HEK293 (cell line): ENCODE measurements at regions not wholly inside any gene's neighbourhood (a gene's known extent, or its start where the extent isn't known, plus 50 kb on each side); places are given as distances from the start of the nearest gene placed in this dataset.
A peak's percentile ranks its signal among the peaks of the same experiment; 100 is the strongest.

Experiments used
- ATF2 ChIP-seq: fragments of 450-650 bp; formaldehyde crosslinking; IDR thresholded peaks from 2 replicates; pipeline ENCODE4 v1.5.1; 2016; ENCODE audit warnings: missing biosample characterization, missing genetic modification characterization, low read depth
- BCL11A ChIP-seq: fragments of 450-650 bp; formaldehyde crosslinking; IDR thresholded peaks from 2 replicates; pipeline ENCODE4 v1.5.1; 2016; ENCODE audit warnings: low read depth, missing biosample characterization, missing genetic modification characterization
- BCL11B ChIP-seq: fragments of 450-650 bp; formaldehyde crosslinking; IDR thresholded peaks from 2 replicates; pipeline ENCODE4 v1.5.1; 2016; ENCODE audit warnings: low read depth, missing biosample characterization, missing genetic modification characterization
- INSM2 ChIP-seq: fragments of 450-650 bp; formaldehyde crosslinking; IDR thresholded peaks from 2 replicates; pipeline ENCODE4 v1.5.1; 2016; ENCODE audit warnings: missing biosample characterization, missing genetic modification characterization
- KLF10 ChIP-seq: fragments of 450-650 bp; IDR thresholded peaks from 2 replicates; pipeline ENCODE4 v1.5.1; 2018; ENCODE audit warnings: missing biosample characterization, mild to moderate bottlenecking, missing genetic modification characterization
- KLF9 ChIP-seq: fragments of 450-650 bp; formaldehyde crosslinking; IDR thresholded peaks from 2 replicates; pipeline ENCODE4 v1.5.1; 2016; ENCODE audit warnings: missing biosample characterization, missing genetic modification characterization, low read depth
- MEIS1 ChIP-seq: sonication (generic); formaldehyde crosslinking; IDR thresholded peaks from 2 replicates; pipeline ENCODE4 v1.8.1; 2022; ENCODE audit warnings: missing genetic modification reagents, mild to moderate bottlenecking, borderline replicate concordance
- OSR2 ChIP-seq: fragments of 450-650 bp; formaldehyde crosslinking; IDR thresholded peaks from 2 replicates; pipeline ENCODE4 v1.5.1; 2016; ENCODE audit warnings: missing biosample characterization, missing genetic modification characterization
- PATZ1 ChIP-seq: fragments of 450-650 bp; formaldehyde crosslinking; IDR thresholded peaks from 2 replicates; pipeline ENCODE4 v1.5.1; 2016; ENCODE audit warnings: missing biosample characterization, missing genetic modification characterization
- PRDM6 ChIP-seq: fragments of 450-650 bp; formaldehyde crosslinking; IDR thresholded peaks from 2 replicates; pipeline ENCODE4 v1.5.1; 2017; ENCODE audit warnings: missing biosample characterization, missing genetic modification characterization
- SP3 ChIP-seq: fragments of 450-650 bp; formaldehyde crosslinking; IDR thresholded peaks from 2 replicates; pipeline ENCODE4 v1.5.1; 2016; ENCODE audit warnings: missing biosample characterization, missing genetic modification characterization
- ZNF114 ChIP-seq: fragments of 450-650 bp; formaldehyde crosslinking; IDR thresholded peaks from 2 replicates; pipeline ENCODE4 v1.5.0; 2017; ENCODE audit warnings: missing biosample characterization, missing genetic modification characterization
- ZNF132 ChIP-seq: fragments of 450-650 bp; formaldehyde crosslinking; IDR thresholded peaks from 2 replicates; pipeline ENCODE4 v1.5.1; 2017; ENCODE audit warnings: missing biosample characterization, missing genetic modification characterization, borderline replicate concordance
- ZNF138 ChIP-seq: fragments of 450-650 bp; formaldehyde crosslinking; IDR thresholded peaks from 2 replicates; pipeline ENCODE4 v1.5.1; 2016; ENCODE audit warnings: missing biosample characterization, missing genetic modification characterization, borderline replicate concordance
- ZNF184 ChIP-seq: fragments of 450-650 bp; IDR thresholded peaks from 2 replicates; pipeline ENCODE4 v1.5.1; 2018; ENCODE audit warnings: missing biosample characterization, mild to moderate bottlenecking, missing genetic modification characterization
- ZNF2 ChIP-seq: fragments of 450-650 bp; formaldehyde crosslinking; IDR thresholded peaks from 2 replicates; pipeline ENCODE4 v1.5.1; 2016; ENCODE audit warnings: missing biosample characterization, missing genetic modification characterization
- ZNF223 ChIP-seq: fragments of 450-650 bp; formaldehyde crosslinking; IDR thresholded peaks from 2 replicates; pipeline ENCODE4 v1.5.1; 2016; ENCODE audit warnings: missing biosample characterization, missing genetic modification characterization
- ZNF24 ChIP-seq: fragments of 450-650 bp; formaldehyde crosslinking; IDR thresholded peaks from 2 replicates; pipeline ENCODE4 v1.5.1; 2016; ENCODE audit warnings: missing biosample characterization, missing genetic modification characterization
- ZNF266 ChIP-seq: fragments of 450-650 bp; formaldehyde crosslinking; IDR thresholded peaks from 2 replicates; pipeline ENCODE4 v1.5.1; 2016; ENCODE audit warnings: missing biosample characterization, missing genetic modification characterization, low read depth
- ZNF350 ChIP-seq: fragments of 450-650 bp; formaldehyde crosslinking; IDR thresholded peaks from 2 replicates; pipeline ENCODE4 v1.5.0; 2017; ENCODE audit warnings: missing biosample characterization, mild to moderate bottlenecking, missing genetic modification characterization
- ZNF366 ChIP-seq: fragments of 450-650 bp; formaldehyde crosslinking; conservative IDR thresholded peaks from 2 replicates; pipeline ENCODE4 v1.5.1; 2016; ENCODE audit warnings: missing biosample characterization, missing genetic modification characterization
- ZNF391 ChIP-seq: fragments of 450-650 bp; formaldehyde crosslinking; IDR thresholded peaks from 2 replicates; pipeline ENCODE4 v1.5.1; 2016; ENCODE audit warnings: low read depth, missing biosample characterization, missing genetic modification characterization, borderline replicate concordance
- ZNF501 ChIP-seq: fragments of 450-650 bp; formaldehyde crosslinking; IDR thresholded peaks from 2 replicates; pipeline ENCODE4 v1.5.1; 2016; ENCODE audit warnings: missing biosample characterization, missing genetic modification characterization
- ZNF521 ChIP-seq: fragments of 450-650 bp; formaldehyde crosslinking; IDR thresholded peaks from 2 replicates; pipeline ENCODE4 v1.5.1; 2017; ENCODE audit warnings: missing biosample characterization, mild to moderate bottlenecking, missing genetic modification characterization
- ZNF548 ChIP-seq: fragments of 450-650 bp; formaldehyde crosslinking; IDR thresholded peaks from 2 replicates; pipeline ENCODE4 v1.5.1; 2016; ENCODE audit warnings: missing biosample characterization, missing genetic modification characterization
- ZNF555 ChIP-seq: fragments of 450-650 bp; formaldehyde crosslinking; conservative IDR thresholded peaks from 2 replicates; pipeline ENCODE4 v1.5.1; 2017; ENCODE audit warnings: missing biosample characterization, mild to moderate bottlenecking, missing genetic modification characterization, inconsistent platforms
- ZNF561 ChIP-seq: fragments of 450-650 bp; IDR thresholded peaks from 2 replicates; pipeline ENCODE4 v1.5.1; 2018; ENCODE audit warnings: missing biosample characterization, missing genetic modification characterization, borderline replicate concordance
- ZNF610 ChIP-seq: fragments of 450-650 bp; formaldehyde crosslinking; IDR thresholded peaks from 2 replicates; pipeline ENCODE4 v1.5.1; 2016; ENCODE audit warnings: missing biosample characterization, missing genetic modification characterization, borderline replicate concordance
- ZNF624 ChIP-seq: fragments of 450-650 bp; formaldehyde crosslinking; IDR thresholded peaks from 2 replicates; pipeline ENCODE4 v1.5.1; 2017; ENCODE audit warnings: missing biosample characterization, missing genetic modification characterization
- ZNF629 ChIP-seq: fragments of 450-650 bp; formaldehyde crosslinking; IDR thresholded peaks from 2 replicates; pipeline ENCODE4 v1.5.1; 2017; ENCODE audit warnings: missing biosample characterization, missing genetic modification characterization
- ZNF660 ChIP-seq: fragments of 450-650 bp; IDR thresholded peaks from 2 replicates; pipeline ENCODE4 v1.5.1; 2018; ENCODE audit warnings: missing biosample characterization, mild to moderate bottlenecking, missing genetic modification characterization
- ZNF670 ChIP-seq: fragments of 450-650 bp; formaldehyde crosslinking; IDR thresholded peaks from 2 replicates; pipeline ENCODE4 v1.5.1; 2016; ENCODE audit warnings: missing biosample characterization, missing genetic modification characterization, low read depth
- ZNF677 ChIP-seq: fragments of 450-650 bp; IDR thresholded peaks from 2 replicates; pipeline ENCODE4 v1.5.0; 2018; ENCODE audit warnings: missing biosample characterization, mild to moderate bottlenecking, missing genetic modification characterization, moderate library complexity
- ZNF701 ChIP-seq: fragments of 450-650 bp; formaldehyde crosslinking; IDR thresholded peaks from 2 replicates; pipeline ENCODE4 v1.5.1; 2016; ENCODE audit warnings: missing biosample characterization, missing genetic modification characterization
- ZNF76 ChIP-seq: fragments of 450-650 bp; formaldehyde crosslinking; IDR thresholded peaks from 2 replicates; pipeline ENCODE4; 2016; ENCODE audit warnings: low read depth, missing biosample characterization, missing genetic modification characterization, borderline replicate concordance
- ZNF768 ChIP-seq: fragments of 450-650 bp; formaldehyde crosslinking; IDR thresholded peaks from 2 replicates; pipeline ENCODE4 v1.5.1; 2018; ENCODE audit warnings: missing biosample characterization, mild to moderate bottlenecking, missing genetic modification characterization
- ZXDB ChIP-seq: fragments of 450-650 bp; formaldehyde crosslinking; IDR thresholded peaks from 2 replicates; pipeline ENCODE4 v1.5.1; 2016; ENCODE audit warnings: missing biosample characterization, missing genetic modification characterization

GRCh38 chr4:41406113-41406516, 131.8 kb upstream of the LIMCH1 start (continued):
- TF ChIP-seq ZNF391 (tag by site-specific recombination) (no peak), INSM2 (tag by site-specific recombination) (peak; percentile 40; the same call in 1 of the 2 replicates), ZNF24 (tag by site-specific recombination) (no peak), ZNF184 (tag by site-specific recombination) (no peak), ZNF561 (no peak), ZXDB (tag by site-specific recombination) (peak; percentile 77), ZNF76 (tag by site-specific recombination) (no peak), ZNF266 (tag by site-specific recombination) (no peak), ZNF138 (tag by site-specific recombination) (no peak), ZNF521 (tag by site-specific recombination) (no peak), ZNF701 (no peak), ZNF768 (no peak), KLF9 (tag by site-specific recombination) (no peak), ZNF629 (peak; percentile 86), BCL11A (tag by site-specific recombination) (peak; percentile 45; the same call in 1 of the 2 replicates), ZNF548 (tag by site-specific recombination) (no peak), MEIS1 (CRISPR knock-in tag) (no peak), ZNF114 (tag by site-specific recombination) (no peak), ZNF501 (no peak), OSR2 (tag by site-specific recombination) (peak; percentile 80), PATZ1 (tag by site-specific recombination) (no peak), ZNF350 (no peak), ZNF677 (tag by site-specific recombination) (no peak), ZNF223 (tag by site-specific recombination) (no peak), SP3 (no peak), ZNF660 (tag by site-specific recombination) (no peak), ZNF624 (tag by site-specific recombination) (no peak), ZNF132 (tag by site-specific recombination) (no peak), ZNF2 (tag by site-specific recombination) (no peak; the same call in 1 of the 2 replicates), ZNF555 (no peak), ZNF670 (tag by site-specific recombination) (no peak), ZNF610 (tag by site-specific recombination) (0 out of 2 replicates have a peak, but pooled peaks have one; percentile 40), BCL11B (tag by site-specific recombination) (0 out of 2 replicates have a peak, but pooled peaks have one; percentile 16), ZNF366 (peak; percentile 75), KLF10 (tag by site-specific recombination) (peak; percentile 55), ATF2 (tag by site-specific recombination) (peak; percentile 89), PRDM6 (tag by site-specific recombination) (peak; percentile 100)
